Cardiac muscle cell (in vitro differentiated cells and primary cell): ENCODE measurements at regions not wholly inside any gene's neighbourhood (a gene's known extent, or its start where the extent isn't known, plus 50 kb on each side); places are given as distances from the start of the nearest gene placed in this dataset.

ENCODE experiments used
- DNase-seq, 2 donors: peaks; one replicate each; pipeline versions ENCODE4 v3.0.0 to v3.0.0-alpha.2; 2010 to 2017; ENCODE audit warnings: low read depth in 1 of 2, low spot score in 1 of 2
- H3K27ac ChIP-seq: fragments of 200-600 bp; sonication (generic); 2 replicates; pipeline ENCODE4 v1.5.1; 2016
- H3K27me3 ChIP-seq: fragments of 200-600 bp; sonication (generic); 2 replicates; pipeline ENCODE4 v1.6.0; 2016; ENCODE audit warnings: control low read depth
- H3K36me3 ChIP-seq: fragments of 200-600 bp; sonication (generic); 2 replicates; pipeline ENCODE4 v1.5.1; 2016; ENCODE audit warnings: control low read depth
- H3K4me1 ChIP-seq: fragments of 200-600 bp; sonication (generic); 2 replicates; pipeline ENCODE4 v1.8.1; 2017; ENCODE audit warnings: low read depth, mild to moderate bottlenecking, mixed run types
- H3K4me3 ChIP-seq: fragments of 200-600 bp; sonication (generic); 2 replicates; pipeline ENCODE4 v1.5.1; 2016; ENCODE audit warnings: mild to moderate bottlenecking
- H3K9me3 ChIP-seq: fragments of 200-600 bp; sonication (generic); 2 replicates; pipeline ENCODE4 v1.5.1; 2017; ENCODE audit warnings: low read depth, mild to moderate bottlenecking, control low read depth
- CTCF ChIP-seq: IDR thresholded peaks from 2 replicates; pipeline ENCODE4 v1.5.1; 2012; ENCODE audit warnings: low read depth, mild to moderate bottlenecking, low read length

- TF ChIP-seq CTCF: no peak
- Histone ChIP-seq H3K4me1 (peaks cover 13% of the 10 kb centered on the region), H3K36me3 (no peaks in the 10 kb centered on the region), H3K27me3 (no peaks in the 10 kb centered on the region), H3K9me3 (no peaks in the 10 kb centered on the region), H3K27ac (no peak overlapping the region), H3K4me3 (no peak overlapping the region)
- no peak for DNase-seq
Observed at GRCh38 chr9:96052686-96053085, 177.2 kb downstream of the ERCC6L2 start.

GRCh38 chr9:96051423-96051822 lies 175.9 kb downstream of the ERCC6L2 start:
- no peak for DNase-seq
- Histone ChIP-seq H3K4me3 (no peak overlapping the region), H3K9me3 (no peaks in the 10 kb centered on the region), H3K4me1 (peaks cover 15% of the 10 kb centered on the region), H3K27me3 (no peaks in the 10 kb centered on the region), H3K36me3 (no peaks in the 10 kb centered on the region), H3K27ac (no peak overlapping the region)
- no peak for TF ChIP-seq CTCF

- no peaks in the 10 kb centered on the region for H3K36me3 ChIP-seq
- no peak for TF ChIP-seq CTCF
- H3K9me3 ChIP-seq: no peaks in the 10 kb centered on the region
- no peak for DNase-seq
- peaks cover 15% of the 10 kb centered on the region for H3K4me1 ChIP-seq
- H3K27me3 ChIP-seq: no peaks in the 10 kb centered on the region
- no peak overlapping the region for H3K27ac ChIP-seq
- no peak overlapping the region for H3K4me3 ChIP-seq
Observed at GRCh38 chr9:96050861-96051155, 175.3 kb downstream of the ERCC6L2 start.

- Histone ChIP-seq H3K9me3 (no peaks in the 10 kb centered on the region), H3K36me3 (no peaks in the 10 kb centered on the region), H3K4me3 (no peak overlapping the region), H3K4me1 (peaks cover 15% of the 10 kb centered on the region), H3K27me3 (no peaks in the 10 kb centered on the region), H3K27ac (no peak overlapping the region)
- no peak for TF ChIP-seq CTCF
- no peak for DNase-seq
Observed at GRCh38 chr9:96050048-96050860, 174.8 kb downstream of the ERCC6L2 start.

GRCh38 chr9:96048956-96049831 lies 173.7 kb downstream of the ERCC6L2 start:
- Histone ChIP-seq H3K27ac (peak overlapping the region; percentile 52), H3K4me3 (no peak overlapping the region), H3K9me3 (no peaks in the 10 kb centered on the region), H3K36me3 (no peaks in the 10 kb centered on the region), H3K4me1 (peaks cover 15% of the 10 kb centered on the region), H3K27me3 (no peaks in the 10 kb centered on the region)
- no peak for TF ChIP-seq CTCF
- DNase-seq: no peak
